Heart left ventricle (tissue), 16 donors: ENCODE measurements at regions not wholly inside any gene's neighbourhood (a gene's known extent, or its start where the extent isn't known, plus 50 kb on each side); places are given as distances from the start of the nearest gene placed in this dataset.

Source experiments
- ATAC-seq, 4 donors: fragments of 200-7000 bp; cut with Tn5 transposase; one replicate each; pipeline ENCODE4 v1.9.1; 2020 to 2022; ENCODE audit warnings: moderate library complexity in 4 of 4, mild to moderate bottlenecking in 3 of 4, moderate number of reproducible peaks in 1 of 4
- DNase-seq, 5 donors: peaks; one replicate each; pipeline ENCODE4 v3.0.0-alpha.2; 2020
- H3K27ac ChIP-seq, 12 donors: fragments of 200-600 bp; sonication (generic) in 4 of 12; one replicate each; pipeline versions ENCODE4 v1.5.0 to v1.8.0; 2016 to 2022; ENCODE audit warnings: mild to moderate bottlenecking in 2 of 12
- H3K27me3 ChIP-seq, 9 donors: fragments of 200-600 bp; sonication (generic) in 2 of 9; one replicate each; pipeline versions ENCODE4 v1.5.1 to v1.8.0; 2016 to 2022; ENCODE audit warnings: mild to moderate bottlenecking in 3 of 9
- H3K36me3 ChIP-seq, 9 donors: fragments of 200-600 bp; sonication (generic) in 2 of 9; one replicate each; pipeline versions ENCODE4 v1.5.0 to v1.8.0; 2018 to 2022; ENCODE audit warnings: mild to moderate bottlenecking in 2 of 9
- H3K4me1 ChIP-seq, 12 donors: fragments of 200-600 bp; sonication (generic) in 4 of 12; one replicate each; pipeline versions ENCODE4 v1.5.0 to v1.8.0; 2016 to 2022; ENCODE audit warnings: mild to moderate bottlenecking in 3 of 12
- H3K4me3 ChIP-seq, 12 donors: fragments of 200-600 bp; sonication (generic) in 4 of 12; one replicate each; pipeline versions ENCODE4 v1.5.0 to v1.8.0; 2017 to 2022; ENCODE audit warnings: mild to moderate bottlenecking in 9 of 12, moderate library complexity in 4 of 12
- H3K9me3 ChIP-seq, 12 donors: fragments of 200-600 bp; sonication (generic) in 4 of 12; one replicate each; pipeline versions ENCODE4 v1.5.0 to v1.8.0; 2016 to 2022; ENCODE audit warnings: mild to moderate bottlenecking in 1 of 12
- CTCF ChIP-seq, 12 donors: fragments of 200-600 bp; sonication (generic) in 4 of 12; IDR thresholded peaks; one replicate each; pipeline versions ENCODE4 v1.5.0 to v1.8.0; 2018 to 2022; ENCODE audit warnings: antibody characterized with exemption in 12 of 12, mild to moderate bottlenecking in 5 of 12
- POLR2A ChIP-seq, 2 donors: fragments of 450-650 bp; IDR thresholded peaks; one replicate each; pipeline ENCODE4 v1.6.1; 2017; ENCODE audit warnings: antibody characterized with exemption in 2 of 2, mild to moderate bottlenecking in 2 of 2, moderate library complexity in 2 of 2
- WGBS, 4 donors: extraction: QIAGEN DNeasy Blood & Tissue Kit in 2 of 4; methylation state at CpG; one replicate each; pipeline versions ENCODE4 v1.1.5 to v1.1.7; 2013 to 2018; 5-methylcytosine and 5-hydroxymethylcytosine counted together
- intact Hi-C, 10 donors: fragments of 100-400 bp; cut with DNase I; formaldehyde crosslinking; loops; one replicate each; pipeline versions ENCODE4 v1.11.1 to v1.14.2; 2022
- donor health status: ischemic (EF 13 %, LVEDD 7.1; RV severe dilation, severe dysfunction).
- donor health status: healthy with polysubstance abuse.
- donor health status: DM: no; HTN: yes; CAD: no.
- donor health status: DM: no; HTN: no; CAD: no.
- donor health status: ischemic (EF 25% LVEDD 6.9; RV normal size, moderate dysfunction).
- donor health status: ischemic (EF 25% LVEDD 5.7; RV mildly dilated, moderate dysfunction).
- donor health status: healthy.
- donor health status: DM: yes; HTN: yes; CAD: no.
- donor health status: ischemic (EF 35%, LVEDD 5.7; RV mildly dilated, moderate dysfunction).
- donor health status: nonischemic (EF 11% LVEDD 7.7; RV severe dilation, severe dysfunction).
- donor health status: DM: yes; HTN: yes; CAD: no.
- donor health status: PGD.
- donor health status: ischemic (EF 29% LVEDD 5.4; RV normal size, mild dysfunction).
- donor health status: nonischemic (EF 23%, LVEDD 6.1; RV moderate dilation, normal function).

GRCh38 chr20:5696011-5696559 is 54.1 kb upstream of the SHLD1 start:
- TF ChIP-seq CTCF (IDR thresholded peaks at IDR 0.05) (no peak), POLR2A (IDR thresholded peaks at IDR 0.05) (no peak)
- Histone ChIP-seq H3K27me3 (no peaks in the 10 kb centered on the region), H3K4me1 (peaks cover 0 to 3% (median 0%) of the 10 kb centered on the region in 12 donors), H3K36me3 (no peaks in the 10 kb centered on the region), H3K27ac (no peak overlapping the region), H3K9me3 (peaks cover 0 to 7% (median 0%) of the 10 kb centered on the region in 12 donors), H3K4me3 (no peak overlapping the region)
- peak in 3 of 4 donors; percentile 42 to 61 (median 51) for ATAC-seq
- WGBS, 4 donors: 54 to 70% (median 60%) methylated on average over 7 of the region's 7 CpGs
- intact Hi-C loops: no loop called here
- DNase-seq: peak in 1 of 5 donors; percentile 37

GRCh38 chr20:5691918-5692618 is 58.1 kb upstream of the SHLD1 start:
- Histone ChIP-seq H3K9me3 (peaks cover 0 to 5% (median 0%) of the 10 kb centered on the region in 12 donors), H3K36me3 (no peaks in the 10 kb centered on the region), H3K27ac (no peak overlapping the region), H3K27me3 (no peaks in the 10 kb centered on the region), H3K4me1 (peaks cover 0 to 27% (median 11%) of the 10 kb centered on the region in 12 donors), H3K4me3 (no peak overlapping the region)
- TF ChIP-seq POLR2A (IDR thresholded peaks at IDR 0.05) (no peak), CTCF (IDR thresholded peaks at IDR 0.05) (no peak)
- WGBS, 4 donors: 89 to 92% (median 91%) methylated on average over 9 of the region's 9 CpGs
- no peak for ATAC-seq
- intact Hi-C loops: no loop called here
- no peak for DNase-seq

- no peak for DNase-seq
- Histone ChIP-seq H3K27ac (peak overlapping the region in 7 of 12 donors; percentile 47 to 73 (median 68)), H3K27me3 (no peaks in the 10 kb centered on the region), H3K9me3 (no peaks in the 10 kb centered on the region), H3K36me3 (no peaks in the 10 kb centered on the region), H3K4me1 (peaks cover 0 to 27% (median 10%) of the 10 kb centered on the region in 12 donors), H3K4me3 (no peak overlapping the region)
- peak in 1 of 4 donors; percentile 48 for ATAC-seq
- intact Hi-C loops: no loop called here
- WGBS, 4 donors: 58 to 66% (median 59%) methylated on average over 6 of the region's 6 CpGs
- no peak for TF ChIP-seq CTCF (IDR thresholded peaks at IDR 0.05)
- no peak for TF ChIP-seq POLR2A (IDR thresholded peaks at IDR 0.05)
Observed at GRCh38 chr20:5689463-5689862, 60.7 kb upstream of the SHLD1 start.

GRCh38 chr20:5688431-5688972 is 61.7 kb upstream of the SHLD1 start:
- peak; percentile 58 to 90 (median 70) for ATAC-seq
- Histone ChIP-seq H3K4me1 (peaks cover 0 to 27% (median 10%) of the 10 kb centered on the region in 12 donors), H3K36me3 (no peaks in the 10 kb centered on the region), H3K27ac (peak overlapping the region in 10 of 12 donors; percentile 30 to 76 (median 62)), H3K4me3 (no peak overlapping the region), H3K27me3 (no peaks in the 10 kb centered on the region), H3K9me3 (no peaks in the 10 kb centered on the region)
- intact Hi-C loops: no loop called here
- TF ChIP-seq CTCF (IDR thresholded peaks at IDR 0.05) (no peak), POLR2A (IDR thresholded peaks at IDR 0.05) (no peak)
- WGBS, 4 donors: 44 to 49% (median 45%) methylated on average over 12 of the region's 12 CpGs
- DNase-seq: peak; percentile 33 to 69 (median 56)
